H1 (cell line): ENCODE measurements at regions not wholly inside any gene's neighbourhood (a gene's known extent, or its start where the extent isn't known, plus 50 kb on each side); places are given as distances from the start of the nearest gene placed in this dataset.

Experiments used
- CTCF ChIA-PET: fragments of 300-600 bp; sonication (Branson Sonifier 250); formaldehyde crosslinking; loops from one replicate; lab custom pipeline; 2021; ENCODE audit not compliant: partially characterized antibody; lab: Charles Lee
- POLR2A ChIA-PET: fragments of 300-600 bp; sonication (Branson Sonifier 250); formaldehyde crosslinking; loops from one replicate; lab custom pipeline; 2021; ENCODE audit warnings: inconsistent platforms; ENCODE audit not compliant: partially characterized antibody; lab: Charles Lee
- DNase-seq, 2 experiments: peaks; one replicate each; pipeline versions ENCODE4 v3.0.0 to v3.0.0-alpha.2; 2010 to 2022; ENCODE audit warnings: low spot score in 2 of 2, low read depth in 1 of 2, mixed read lengths in 1 of 2
- FAIRE-seq: peaks from 2 replicates; lab custom pipeline; 2011; peaks lifted over from hg19 to GRCh38; lab: Jason Lieb, UNC
- H2AFZ ChIP-seq: 2 replicates; pipeline ENCODE4 v1.8.1; 2012; ENCODE audit warnings: low read length, inconsistent platforms
- H2AK5ac ChIP-seq: 2 replicates; pipeline ENCODE4 v1.6.1; 2013; ENCODE audit warnings: low read depth, low read length
- H2BK120ac ChIP-seq: replicated peaks from 2 replicates; pipeline ENCODE3; 2013; ENCODE audit warnings: low read depth, low read length, inconsistent platforms
- H2BK12ac ChIP-seq: 2 replicates; pipeline ENCODE4 v1.6.1; 2013; ENCODE audit warnings: low read depth, low read length
- H2BK15ac ChIP-seq: 2 replicates; pipeline ENCODE4 v1.6.1; 2013; ENCODE audit warnings: low read length
- H2BK20ac ChIP-seq: 2 replicates; pipeline ENCODE4 v1.6.1; 2013; ENCODE audit warnings: low read length
- H2BK5ac ChIP-seq: 2 replicates; pipeline ENCODE4 v1.6.1; 2013; ENCODE audit warnings: low read depth, low read length
- H3K14ac ChIP-seq: 2 replicates; pipeline ENCODE4 v1.6.1; 2013; ENCODE audit warnings: inconsistent platforms; ENCODE audit not compliant: insufficient read length
- H3K18ac ChIP-seq: 2 replicates; pipeline ENCODE4 v1.6.1; 2013; ENCODE audit warnings: low read length; ENCODE audit errors: extremely low read depth
- H3K23ac ChIP-seq: 2 replicates; pipeline ENCODE4 v1.6.1; 2013; ENCODE audit warnings: inconsistent platforms; ENCODE audit not compliant: insufficient read length
- H3K23me2 ChIP-seq: 2 replicates; pipeline ENCODE4 v1.6.1; 2013; ENCODE audit warnings: low read depth, low read length
- H3K27ac ChIP-seq: 2 replicates; pipeline ENCODE4 v1.6.1; 2011; ENCODE audit warnings: low read depth, low read length, inconsistent platforms
- H3K27me3 ChIP-seq, 4 experiments: replicated peaks in 1 of 4; 1 replicate in 1 of 4; 2 replicates in 3 of 4; pipeline versions ENCODE4 v1.6.1 to v1.8.1; 2011 to 2013; ENCODE audit warnings: low read length in 3 of 4, mild to moderate bottlenecking in 3 of 4, inconsistent platforms in 2 of 4, mixed read lengths in 2 of 4, moderate library complexity in 1 of 4; ENCODE audit not compliant: control insufficient read depth in 3 of 4, insufficient read depth in 3 of 4; ENCODE audit errors: extremely low read depth in 1 of 4
- H3K36me3 ChIP-seq, 4 experiments: 2 replicates each; pipeline versions ENCODE4 v1.6.1 to v1.8.1; 2011 to 2013; ENCODE audit warnings: mild to moderate bottlenecking in 4 of 4, low read length in 3 of 4, moderate library complexity in 2 of 4, control low read depth in 1 of 4, inconsistent platforms in 1 of 4; ENCODE audit not compliant: insufficient read depth in 4 of 4, control insufficient read depth in 2 of 4
- H3K4ac ChIP-seq: replicated peaks from 2 replicates; pipeline ENCODE3; 2013; ENCODE audit warnings: low read length, low read depth, mixed read lengths, inconsistent platforms; ENCODE audit not compliant: insufficient read length
- H3K4me1 ChIP-seq, 4 experiments: replicated peaks in 1 of 4; 1 replicate in 1 of 4; 2 replicates in 3 of 4; pipeline versions ENCODE4 v1.6.1 to v1.8.1; 2011 to 2013; ENCODE audit warnings: low read length in 3 of 4, inconsistent platforms in 2 of 4, mixed read lengths in 1 of 4; ENCODE audit not compliant: insufficient read depth in 4 of 4, control insufficient read depth in 3 of 4
- H3K4me2 ChIP-seq, 2 experiments: 2 replicates each; pipeline versions ENCODE4 v1.6.1 to v1.8.1; 2011 to 2013; ENCODE audit warnings: low read depth in 2 of 2, low read length in 2 of 2, control low read depth in 1 of 2, inconsistent platforms in 1 of 2, mild to moderate bottlenecking in 1 of 2; ENCODE audit not compliant: insufficient read depth in 1 of 2
- H3K4me3 ChIP-seq, 4 experiments: fragments of 200-600, 300-600 bp in 1 of 4; sonication (generic), shearing (Covaris generic), sonication (Bioruptor Twin) in 1 of 4; 2 replicates each; pipeline versions ENCODE4 v1.5.1 to v1.8.1; 2011 to 2016; ENCODE audit warnings: low read length in 4 of 4, low read depth in 3 of 4, control low read depth in 2 of 4, inconsistent platforms in 2 of 4, mild to moderate bottlenecking in 2 of 4, mixed read lengths in 1 of 4, moderate library complexity in 1 of 4; ENCODE audit not compliant: insufficient read depth in 2 of 4; ENCODE audit errors: extremely low read depth in 1 of 4
- H3K56ac ChIP-seq: replicated peaks from 2 replicates; pipeline ENCODE3; 2013; ENCODE audit warnings: low read depth, mild to moderate bottlenecking, mixed read lengths, low read length, inconsistent platforms; ENCODE audit not compliant: insufficient read length
- H3K79me1 ChIP-seq: 2 replicates; pipeline ENCODE4 v1.6.1; 2013; ENCODE audit warnings: low read depth, low read length, control low read depth
- H3K79me2 ChIP-seq, 2 experiments: 2 replicates each; pipeline versions ENCODE4 v1.6.1 to v1.8.1; 2012 to 2013; ENCODE audit warnings: low read length in 2 of 2, mild to moderate bottlenecking in 2 of 2, inconsistent platforms in 1 of 2; ENCODE audit not compliant: insufficient read depth in 2 of 2, control insufficient read depth in 1 of 2
- H3K9ac ChIP-seq, 4 experiments: replicated peaks in 1 of 4; 1 replicate in 1 of 4; 2 replicates in 3 of 4; pipeline versions ENCODE4 v1.6.1 to v1.8.1; 2011 to 2013; ENCODE audit warnings: low read depth in 3 of 4, low read length in 3 of 4, control low read depth in 2 of 4, mild to moderate bottlenecking in 2 of 4, moderate library complexity in 2 of 4, inconsistent platforms in 1 of 4; ENCODE audit errors: extremely low read depth in 1 of 4
- H3K9me3 ChIP-seq, 2 experiments: 2 replicates each; pipeline versions ENCODE4 v1.6.1 to v1.8.1; 2012 to 2013; ENCODE audit warnings: mild to moderate bottlenecking in 2 of 2, moderate library complexity in 2 of 2, control low read depth in 1 of 2, inconsistent platforms in 1 of 2, low read depth in 1 of 2, low read length in 1 of 2, mixed read lengths in 1 of 2; ENCODE audit not compliant: insufficient read depth in 2 of 2
- H4K20me1 ChIP-seq, 2 experiments: replicated peaks in 1 of 2; 2 replicates each; pipeline versions ENCODE3 to v1.8.1; 2011 to 2013; ENCODE audit warnings: inconsistent platforms in 2 of 2, low read length in 2 of 2, mild to moderate bottlenecking in 1 of 2; ENCODE audit not compliant: insufficient read depth in 2 of 2, control insufficient read depth in 1 of 2
- H4K5ac ChIP-seq: 2 replicates; pipeline ENCODE4 v1.6.1; 2013; ENCODE audit warnings: low read length, low read depth, mixed read lengths, inconsistent platforms; ENCODE audit not compliant: insufficient read length
- H4K8ac ChIP-seq: 2 replicates; pipeline ENCODE4 v1.8.0; 2013; ENCODE audit warnings: mild to moderate bottlenecking, moderate library complexity, low read length, inconsistent platforms; ENCODE audit not compliant: insufficient read depth; ENCODE audit errors: extremely low read depth
- H4K91ac ChIP-seq: replicated peaks from 2 replicates; pipeline ENCODE3; 2013; ENCODE audit warnings: low read length, mixed read lengths, inconsistent platforms; ENCODE audit not compliant: insufficient read length
- HDAC2 ChIP-seq, 2 experiments: fragments of 300-600 bp in 1 of 2; sonication (generic) in 1 of 2; IDR thresholded peaks; 2 replicates each; pipeline ENCODE4 v1.6.1; 2011 to 2012; ENCODE audit warnings: low read depth in 2 of 2, low read length in 2 of 2, mild to moderate bottlenecking in 2 of 2, moderate library complexity in 2 of 2, borderline replicate concordance in 1 of 2, inconsistent platforms in 1 of 2
- RAD21 ChIP-seq, 2 experiments: IDR thresholded peaks in 1 of 2; conservative IDR thresholded peaks in 1 of 2; 2 replicates each; pipeline ENCODE4 v1.6.1; 2011; ENCODE audit warnings: low read depth in 2 of 2, low read length in 2 of 2, improper control_type of control experiment in 1 of 2, inconsistent platforms in 1 of 2, mild to moderate bottlenecking in 1 of 2, moderate library complexity in 1 of 2
- SIN3A ChIP-seq, 2 experiments: IDR thresholded peaks in 1 of 2; conservative IDR thresholded peaks in 1 of 2; 2 replicates each; pipeline ENCODE4 v1.6.1; 2011 to 2012; ENCODE audit warnings: low read length in 2 of 2, improper control_type of control experiment in 1 of 2, low read depth in 1 of 2, mild to moderate bottlenecking in 1 of 2
- WGBS, 2 experiments: shearing (Covaris generic) in 1 of 2; methylation state at CpG; one replicate each; pipeline versions ENCODE4 v1.1.6 to v1.1.7; 2013 to 2015; ENCODE audit warnings: low lambda C conversion rate in 2 of 2, mixed read lengths in 2 of 2, inconsistent platforms in 1 of 2, low coverage in 1 of 2, missing lambda C conversion rate in 1 of 2; ENCODE audit not compliant: insufficient replicate concordance in 2 of 2, insufficient coverage in 1 of 2, insufficient read length in 1 of 2; ENCODE audit errors: extremely low coverage in 1 of 2, missing lambda C conversion rate in 1 of 2; 5-methylcytosine and 5-hydroxymethylcytosine counted together
- TF ChIP-seq, protein P1 (sequence below): IDR thresholded peaks from 2 replicates; pipeline ENCODE4 v1.6.1; 2012; ENCODE audit warnings: low read length, inconsistent platforms

DNA sequence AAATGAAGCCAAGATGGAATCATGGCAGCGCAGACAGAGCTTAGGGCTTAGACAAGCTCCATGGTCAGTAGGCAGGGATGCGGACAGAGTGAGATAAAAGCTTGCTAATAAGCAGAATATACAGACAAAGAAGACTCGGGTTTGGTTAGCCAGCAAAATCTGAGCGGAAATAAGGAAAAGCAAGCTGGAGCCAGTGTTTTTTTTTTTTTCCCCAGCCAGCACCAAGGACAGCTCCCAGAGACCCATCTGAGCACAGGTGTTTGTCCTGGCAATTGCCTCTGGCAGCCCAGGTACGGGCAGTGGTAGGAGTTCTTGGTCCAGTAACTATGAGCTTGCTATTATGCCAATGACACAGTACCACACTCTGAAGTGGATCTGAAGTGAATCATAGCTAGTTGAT lies 187.6 kb downstream of the ADCYAP1 start:
- H3K18ac ChIP-seq: no peak overlapping the region; the same call in 1 of the 2 replicates
- no peak overlapping the region; the same call in 1 of the 2 replicates for H2AK5ac ChIP-seq
- FAIRE-seq: no peak
- no peak overlapping the region for H2AFZ ChIP-seq
- H3K56ac ChIP-seq: no peak overlapping the region
- H2BK15ac ChIP-seq: no peak overlapping the region
- H3K9me3 ChIP-seq: peaks cover 0 to 3% of the 10 kb centered on the region in 2 experiments; a peak in 2 of 4 replicates
- no peaks in the 10 kb centered on the region for H4K20me1 ChIP-seq
- H3K4me1 ChIP-seq: peaks cover 4 to 16% (median 11%) of the 10 kb centered on the region in 4 experiments; a peak in 5 of 7 replicates
- H3K36me3 ChIP-seq: peaks cover 0 to 2% (median 0%) of the 10 kb centered on the region in 4 experiments; a peak in 1 of 8 replicates
- H3K9ac ChIP-seq: no peak overlapping the region
- no peaks in the 10 kb centered on the region; a peak in 1 of 4 replicates for H3K79me2 ChIP-seq
- POLR2A ChIA-PET: interaction anchor here (1.0 kb wide), 1 partner anchor 188 kb away, joined by 3 read pairs; the partner anchor contains the start of gene ADCYAP1
- no peak overlapping the region for H2BK5ac ChIP-seq
- H3K23me2 ChIP-seq: no peaks in the 10 kb centered on the region
- TF ChIP-seq RAD21 (IDR thresholded peaks at IDR 0.05 in 1 of 2, conservative IDR thresholded peaks at IDR 0.05 in 1 of 2; ENCODE audit: low read depth in 2 of 2, low read length in 2 of 2): peak in 1 of 2 experiments; percentile 6; a peak in 1 of 4 replicates
- TF ChIP-seq, protein P1, sequence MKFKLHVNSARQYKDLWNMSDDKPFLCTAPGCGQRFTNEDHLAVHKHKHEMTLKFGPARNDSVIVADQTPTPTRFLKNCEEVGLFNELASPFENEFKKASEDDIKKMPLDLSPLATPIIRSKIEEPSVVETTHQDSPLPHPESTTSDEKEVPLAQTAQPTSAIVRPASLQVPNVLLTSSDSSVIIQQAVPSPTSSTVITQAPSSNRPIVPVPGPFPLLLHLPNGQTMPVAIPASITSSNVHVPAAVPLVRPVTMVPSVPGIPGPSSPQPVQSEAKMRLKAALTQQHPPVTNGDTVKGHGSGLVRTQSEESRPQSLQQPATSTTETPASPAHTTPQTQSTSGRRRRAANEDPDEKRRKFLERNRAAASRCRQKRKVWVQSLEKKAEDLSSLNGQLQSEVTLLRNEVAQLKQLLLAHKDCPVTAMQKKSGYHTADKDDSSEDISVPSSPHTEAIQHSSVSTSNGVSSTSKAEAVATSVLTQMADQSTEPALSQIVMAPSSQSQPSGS: no peak
- TF ChIP-seq SIN3A (conservative IDR thresholded peaks at IDR 0.05 in 1 of 2, IDR thresholded peaks at IDR 0.05 in 1 of 2; ENCODE audit: low read depth in 1 of 2, low read length in 2 of 2): peak; percentile 87 to 92; a peak in 3 of 4 replicates
- 0 out of 4 replicates have a peak, but pooled peaks of 1 of the 2 experiments have one; percentile 31 for TF ChIP-seq HDAC2 (IDR thresholded peaks at IDR 0.05; ENCODE audit: borderline replicate concordance in 1 of 2, low read depth in 2 of 2, low read length in 2 of 2)
- no peak overlapping the region for H3K27ac ChIP-seq
- peak; percentile 38 to 82 for DNase-seq
- no peak overlapping the region for H4K8ac ChIP-seq
- H3K14ac ChIP-seq: no peak overlapping the region
- H3K4ac ChIP-seq: no peak overlapping the region
- 81% methylated on average over 5 of the region's 5 CpGs; no CpG with 5 or more reads in 1 of the 2 experiments for WGBS, 2 experiments
- H3K4me2 ChIP-seq: no peak overlapping the region
- no peak overlapping the region for H3K4me3 ChIP-seq
- no peaks in the 10 kb centered on the region for H3K27me3 ChIP-seq
- no peak overlapping the region for H2BK120ac ChIP-seq
- H2BK20ac ChIP-seq: no peak overlapping the region
- no peaks in the 10 kb centered on the region for H3K79me1 ChIP-seq
- H4K5ac ChIP-seq: no peak overlapping the region
- H4K91ac ChIP-seq: no peak overlapping the region
- CTCF ChIA-PET: interaction anchor here (0.9 to 1.2 kb wide), 4 partner anchors 9 to 228 kb away, joined by 3 to 8 read pairs (median 3); no protein-coding TSS in a partner anchor
- peak overlapping the region; percentile 65; the same call in 1 of the 2 replicates for H2BK12ac ChIP-seq
- no peak overlapping the region for H3K23ac ChIP-seq
